Islet precursor cell (in vitro differentiated cells): ENCODE measurements at regions not wholly inside any gene's neighbourhood (a gene's known extent, or its start where the extent isn't known, plus 50 kb on each side); places are given as distances from the start of the nearest gene placed in this dataset.
"Not testable (repeated sequence)": the region's sequence is repeated elsewhere in the genome, so short reads cannot be mapped to it uniquely, and the experiment has no call there.

Experiments used
- DNase-seq: peaks from one replicate; pipeline ENCODE4 v3.0.0-alpha.2; 2018

GRCh38 chr1:14270821-14271220 is 327.7 kb upstream of the KAZN start:
- DNase-seq = no peak

- DNase-seq = no peak
These were observed 324.7 kb upstream of the KAZN start for GRCh38 chr1:14273811-14274210.

- not testable (repeated sequence) for DNase-seq
These were observed 318.6 kb upstream of the KAZN start for GRCh38 chr1:14279891-14280290.

GRCh38 chr1:14280909-14281308 is 317.6 kb upstream of the KAZN start:
- no peak for DNase-seq

DNA sequence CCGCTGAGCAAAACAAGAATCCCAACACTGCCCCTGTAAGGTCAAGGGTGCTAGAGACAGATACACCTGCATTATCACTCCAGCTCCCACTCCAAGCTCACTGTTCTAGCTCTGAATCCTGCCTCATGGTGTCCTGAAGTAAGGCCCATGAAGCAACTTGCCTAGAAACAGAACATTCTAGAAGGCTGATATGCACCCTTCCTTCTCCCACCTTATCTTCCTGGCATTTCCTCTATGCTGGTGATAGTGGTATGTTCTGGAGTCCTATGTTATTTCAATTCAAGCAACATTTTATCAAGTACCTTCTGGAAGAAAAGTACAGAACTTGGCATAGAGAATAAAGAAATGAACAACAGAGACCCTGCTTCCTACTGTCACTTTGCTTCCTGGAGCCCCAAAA is 317.1 kb upstream of the KAZN start:
- DNase-seq = no peak

GRCh38 chr1:14282707-14283106 is 315.8 kb upstream of the KAZN start:
- DNase-seq = peak; percentile 54

GRCh38 chr1:14285238-14285637 is 313.2 kb upstream of the KAZN start:
- DNase-seq = no peak

DNA sequence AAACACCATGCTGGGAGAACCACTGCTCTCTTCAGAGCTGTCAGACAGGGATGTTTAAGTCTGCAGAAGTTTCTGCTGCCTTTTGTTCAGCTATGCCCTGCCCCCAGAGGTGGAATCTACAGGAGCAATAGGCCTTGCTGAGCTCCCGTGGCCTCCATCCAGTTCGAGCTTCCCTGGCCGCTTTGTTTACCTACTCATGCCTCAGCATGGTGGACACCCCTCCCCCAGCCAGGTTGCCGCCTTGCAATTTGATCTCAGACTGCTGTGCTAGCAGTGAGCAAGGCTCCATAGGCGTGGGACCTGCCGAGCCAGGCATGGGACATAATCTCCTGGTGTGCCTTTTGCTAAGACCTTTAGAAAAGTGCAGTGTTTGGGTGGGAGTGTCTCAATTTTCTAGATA is 307.3 kb upstream of the KAZN start:
- not testable (repeated sequence) for DNase-seq

DNA sequence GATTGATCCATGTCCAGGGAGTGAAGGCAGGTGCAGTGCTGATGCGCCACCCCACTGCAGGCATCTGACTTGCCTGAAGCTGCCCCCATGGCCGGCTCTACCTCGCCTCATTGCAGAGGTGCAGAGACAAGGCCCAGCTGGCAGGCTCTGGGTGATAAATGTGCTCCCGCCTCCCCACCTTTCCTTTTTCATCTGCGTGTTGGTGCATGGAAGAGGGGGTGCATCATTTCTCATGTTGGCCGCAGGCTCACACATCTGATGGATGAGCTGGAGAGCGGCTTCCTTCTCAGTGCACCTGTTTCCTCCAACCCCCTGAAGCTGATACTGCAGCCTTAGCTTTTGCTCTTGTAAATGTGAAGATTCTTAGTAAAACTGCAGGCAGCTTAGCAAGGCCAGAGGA is 306.0 kb upstream of the KAZN start:
- DNase-seq = no peak

- no peak for DNase-seq
These were observed 304.5 kb upstream of the KAZN start for GRCh38 chr1:14294006-14294405.

DNA sequence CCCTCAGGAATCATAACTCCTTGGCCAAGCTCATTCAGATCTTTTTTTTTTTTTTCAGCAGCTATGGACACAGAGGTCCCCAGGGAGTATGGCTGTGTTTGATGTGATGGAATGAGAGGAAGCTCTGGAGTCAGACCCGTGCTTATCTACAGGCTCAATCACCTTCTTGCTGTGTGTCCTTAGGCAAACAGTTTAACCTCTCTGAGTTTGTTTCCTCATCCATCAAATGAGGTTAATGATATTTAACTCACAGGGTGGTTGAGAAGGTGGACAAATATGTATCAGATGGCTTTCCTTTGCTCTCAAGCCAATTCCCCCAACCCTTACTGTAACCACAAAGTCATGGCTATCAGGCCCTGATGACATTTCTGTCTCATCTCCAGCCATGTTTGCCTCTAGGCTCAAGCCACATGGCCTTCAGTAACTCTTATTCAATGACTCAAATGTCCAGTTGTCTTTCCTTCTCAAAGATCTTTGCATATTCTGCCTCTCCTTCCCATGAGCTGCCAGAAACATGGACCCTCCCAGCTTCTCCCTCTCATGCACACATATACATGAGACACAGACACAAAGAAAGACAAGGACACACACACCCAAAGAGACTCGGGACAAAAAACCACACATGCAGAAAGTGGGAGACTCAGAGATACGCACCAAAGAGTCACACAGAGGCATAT is 303.5 kb upstream of the KAZN start:
- DNase-seq = no peak

- DNase-seq = peak; percentile 56
These were observed 301.7 kb upstream of the KAZN start for GRCh38 chr1:14296795-14297194.

GRCh38 chr1:14297356-14297755 is 301.1 kb upstream of the KAZN start:
- no peak for DNase-seq

GRCh38 chr1:14298806-14299205 is 299.7 kb upstream of the KAZN start:
- no peak for DNase-seq

DNA sequence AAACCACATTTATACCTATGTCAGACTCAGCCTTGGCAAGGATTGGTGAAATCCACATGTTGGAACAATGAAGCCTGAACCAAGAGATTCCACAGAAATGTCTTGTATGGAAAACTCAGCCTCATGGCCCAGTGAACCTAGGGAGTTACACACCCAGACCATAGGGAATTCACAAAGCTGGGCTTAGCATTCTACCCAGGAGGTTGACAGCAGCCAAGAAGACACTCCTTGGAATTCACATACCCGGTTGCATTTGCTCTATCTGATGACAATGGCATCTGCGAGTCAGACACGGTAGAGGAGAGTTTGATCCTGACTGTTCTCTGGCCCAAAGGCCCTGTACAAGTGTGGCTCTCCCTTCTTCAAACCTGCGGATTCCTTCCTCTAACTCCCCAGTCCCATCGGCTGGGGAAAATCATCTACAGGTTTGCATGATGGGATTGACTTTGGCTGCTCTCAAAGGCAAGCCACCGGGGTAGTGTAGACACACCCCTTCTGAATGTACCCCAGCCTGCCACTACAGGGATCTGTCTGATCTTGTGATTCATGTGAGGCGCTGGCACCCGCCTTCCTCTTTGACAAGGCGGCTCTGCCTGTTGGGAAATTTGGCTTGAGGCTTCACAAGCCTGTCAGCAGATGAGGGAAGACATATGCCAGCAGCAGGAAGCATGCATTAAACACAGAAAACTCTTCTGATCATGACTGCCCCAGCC is 297.3 kb upstream of the KAZN start:
- no peak for DNase-seq

GRCh38 chr1:14301704-14302024 is 296.8 kb upstream of the KAZN start:
- DNase-seq = no peak

DNA sequence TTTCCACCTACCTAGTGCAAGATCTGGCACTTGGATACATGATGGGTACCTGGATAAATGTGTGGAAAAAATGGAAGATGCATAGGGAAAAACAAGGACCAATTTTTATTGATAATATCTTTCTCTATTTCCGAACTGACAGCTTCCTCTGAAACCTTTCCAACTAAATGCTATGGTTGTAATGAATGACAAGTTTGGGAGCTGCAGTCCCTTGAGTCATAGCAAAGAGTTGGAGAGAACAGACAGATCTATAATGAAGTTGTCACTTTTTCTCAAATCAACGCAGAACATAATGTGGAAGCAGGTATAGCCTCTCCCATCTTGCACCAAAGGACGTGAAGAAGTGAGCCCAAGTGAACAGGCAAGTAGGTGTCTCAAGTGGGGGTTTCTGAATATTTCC is 296.5 kb upstream of the KAZN start:
- no peak for DNase-seq

DNA sequence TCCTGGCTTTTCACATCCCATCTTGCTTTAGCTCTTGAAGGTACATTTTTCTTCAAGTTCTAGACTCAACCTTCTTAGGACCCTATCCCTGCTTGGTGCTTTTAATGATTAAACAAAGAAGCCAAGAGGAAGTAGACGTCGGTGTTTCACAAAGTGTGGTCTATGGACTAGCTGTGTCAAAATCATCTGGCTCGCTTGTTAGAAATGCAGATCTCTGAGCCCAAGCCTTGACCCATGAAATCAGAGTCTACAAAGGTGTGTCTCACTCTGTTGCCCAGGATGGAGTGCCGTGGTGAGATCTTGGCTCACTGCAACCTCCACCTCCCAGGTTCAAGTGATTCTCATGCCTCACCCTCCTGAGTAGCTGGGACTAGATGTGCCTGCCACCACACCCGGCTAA is 295.5 kb upstream of the KAZN start:
- DNase-seq = no peak

DNA sequence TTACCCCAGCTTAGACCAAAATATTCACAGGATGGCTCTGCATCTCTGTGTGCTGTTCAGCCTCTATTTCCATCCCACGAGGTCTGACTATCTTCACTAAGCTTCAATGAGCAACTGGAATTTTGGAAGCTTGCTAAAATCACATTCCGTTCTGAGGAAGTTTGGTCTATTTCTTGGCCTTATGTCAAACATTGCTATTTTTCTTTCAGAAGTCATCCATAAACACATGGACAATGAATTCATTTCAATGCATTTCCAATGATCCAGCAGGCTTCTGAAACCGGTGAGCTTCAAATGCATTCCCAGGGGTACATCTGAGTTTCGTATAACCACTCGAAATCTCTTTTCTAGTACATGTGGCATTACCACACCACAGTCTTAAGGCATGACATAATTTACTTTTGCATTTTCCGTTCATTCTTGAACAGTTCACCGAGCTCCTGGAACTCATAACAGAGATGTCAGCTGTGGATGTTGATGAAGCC is 294.1 kb upstream of the KAZN start:
- no peak for DNase-seq

DNA sequence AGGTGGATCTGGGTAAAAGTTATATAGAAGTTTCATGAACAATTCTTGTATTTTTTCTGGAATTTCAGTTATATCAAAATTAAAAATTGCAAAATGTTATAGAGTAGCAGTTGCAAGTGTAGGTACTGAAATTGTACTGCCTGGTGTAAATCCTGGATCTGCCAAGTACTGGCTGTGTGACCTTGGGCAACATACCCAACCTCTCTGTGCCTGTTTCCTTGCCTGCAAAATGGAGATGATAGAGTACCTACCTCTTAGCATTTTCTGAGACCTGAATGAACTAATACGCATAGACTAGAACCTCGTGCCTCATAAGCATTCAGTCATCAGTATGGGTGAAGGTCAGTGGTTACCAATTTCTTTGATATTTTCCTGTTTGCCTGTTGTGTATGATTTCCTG is 290.0 kb upstream of the KAZN start:
- DNase-seq = no peak

- no peak for DNase-seq
These were observed 288.5 kb upstream of the KAZN start for GRCh38 chr1:14309984-14310383.

DNA sequence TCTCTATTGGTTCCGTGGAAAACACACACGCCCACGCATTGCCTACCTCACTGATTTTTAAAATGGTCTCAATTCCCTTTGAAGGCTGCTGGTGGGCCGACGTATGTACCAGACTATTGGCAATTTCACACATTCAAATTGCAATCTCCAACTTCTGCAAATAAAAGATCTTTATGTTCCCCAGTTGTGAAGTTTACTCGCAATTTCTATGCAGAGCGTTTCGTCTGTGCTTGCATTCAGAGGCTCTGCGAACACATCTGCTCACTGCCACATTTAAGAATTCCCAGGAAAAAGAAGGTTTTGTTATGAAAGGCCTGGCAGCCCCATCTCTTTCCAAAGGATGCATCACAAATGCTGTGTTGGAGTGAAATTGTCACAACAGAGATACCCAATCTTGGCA is 288.0 kb upstream of the KAZN start:
- DNase-seq = no peak

- no peak for DNase-seq
These were observed 284.6 kb upstream of the KAZN start for GRCh38 chr1:14313731-14314431.

DNA sequence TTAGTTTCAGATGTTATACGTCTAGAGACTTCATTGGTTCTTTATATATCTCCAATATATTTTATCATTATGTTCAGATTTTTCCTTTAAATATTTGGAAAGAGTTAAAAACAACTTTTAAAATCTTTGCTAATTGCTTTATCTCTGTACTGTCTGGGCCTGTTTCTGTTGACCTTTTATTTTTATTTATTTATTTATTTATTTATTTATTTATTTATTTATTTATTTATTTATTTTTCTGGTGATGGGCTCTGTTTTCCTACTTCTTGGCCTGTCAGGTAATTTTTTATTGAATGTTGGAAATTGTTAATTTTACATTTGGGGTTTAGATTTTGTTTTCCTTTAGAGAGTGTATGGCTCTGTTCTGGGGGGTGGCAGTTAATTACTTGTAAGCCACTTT is 279.7 kb upstream of the KAZN start:
- DNase-seq = no peak
